Suprapubic skin (tissue), 4 donors: ENCODE measurements at regions not wholly inside any gene's neighbourhood (a gene's known extent, or its start where the extent isn't known, plus 50 kb on each side); places are given as distances from the start of the nearest gene placed in this dataset.

Source experiments
- POLR2A ChIP-seq, 2 donors: fragments of 450-650 bp; IDR thresholded peaks; one replicate each; pipeline ENCODE4 v1.6.1; 2017; ENCODE audit warnings: antibody characterized with exemption in 2 of 2, mild to moderate bottlenecking in 2 of 2, moderate library complexity in 2 of 2
- POLR2AphosphoS5 ChIP-seq, 3 donors: sonication (generic); formaldehyde crosslinking; IDR thresholded peaks; one replicate each; pipeline ENCODE4 v1.6.1; 2017; ENCODE audit warnings: antibody characterized with exemption in 3 of 3

- TF ChIP-seq POLR2A (IDR thresholded peaks at IDR 0.05) = no peak
- no peak for TF ChIP-seq POLR2AphosphoS5 (IDR thresholded peaks at IDR 0.05)
Observed at GRCh38 chr5:81825237-81825636, 74.3 kb upstream of the SSBP2 start.
